ENCODE measurements at regions not wholly inside any gene's neighbourhood (a gene's known extent, or its start where the extent isn't known, plus 50 kb on each side); places are given as distances from the start of the nearest gene placed in this dataset.

GRCh38 chr2:236678307-236678975 is 108.8 kb downstream of the ACKR3 start:
- POLR2A ChIA-PET, result interaction anchor here (1.0 kb wide), 1 partner anchor 111 kb away, joined by 4 read pairs; no protein-coding TSS in a partner anchor
- Histone ChIP-seq H3K4me3 (ENCODE audit: low read depth, low read length) (no peak overlapping the region), H3K27me3 (ENCODE audit: control insufficient read depth, insufficient read depth, low read length) (peaks cover 7% of the 10 kb centered on the region), H3K36me3 (ENCODE audit: control insufficient read depth, insufficient read depth, low read length) (no peaks in the 10 kb centered on the region)
- no peak for DNase-seq (ENCODE audit: low read depth)
- no peak for TF ChIP-seq CTCF (IDR thresholded peaks at IDR 0.05; ENCODE audit: insufficient read depth, low read depth, low read length)
- CTCF ChIA-PET, result interaction anchor here (1.5 kb wide), 1 partner anchor 349 kb away, joined by 3 read pairs; no protein-coding TSS in a partner anchor

- POLR2A ChIA-PET, result interaction anchor here (0.8 to 1.0 kb wide), 2 partner anchors 111 to 113 kb away, joined by 3 to 4 read pairs; partner anchors contain the start of gene ACKR3
- peaks cover 7% of the 10 kb centered on the region for H3K27me3 ChIP-seq (ENCODE audit: control insufficient read depth, insufficient read depth, low read length)
- peak; percentile 88 for DNase-seq (ENCODE audit: low read depth)
- no peak for TF ChIP-seq CTCF (IDR thresholded peaks at IDR 0.05; ENCODE audit: insufficient read depth, low read depth, low read length)
- CTCF ChIA-PET, result interaction anchor here (0.5 to 0.6 kb wide), 2 partner anchors 109 to 398 kb away, joined by 3 read pairs; no protein-coding TSS in a partner anchor
- H3K36me3 ChIP-seq (ENCODE audit: control insufficient read depth, insufficient read depth, low read length), result no peaks in the 10 kb centered on the region
- no peak overlapping the region for H3K4me3 ChIP-seq (ENCODE audit: low read depth, low read length)
These were observed 110.5 kb downstream of the ACKR3 start for GRCh38 chr2:236679884-236680860.

- Histone ChIP-seq H3K36me3 (ENCODE audit: control insufficient read depth, insufficient read depth, low read length) (no peaks in the 10 kb centered on the region), H3K4me3 (ENCODE audit: low read depth, low read length) (no peak overlapping the region), H3K27me3 (ENCODE audit: control insufficient read depth, insufficient read depth, low read length) (peaks cover 2% of the 10 kb centered on the region)
- POLR2A ChIA-PET, result interaction anchor here (0.9 kb wide), 1 partner anchor 91 kb away, joined by 5 read pairs; no protein-coding TSS in a partner anchor
- DNase-seq (ENCODE audit: low read depth), result no peak
- CTCF ChIA-PET, result no interaction called here
- TF ChIP-seq CTCF (IDR thresholded peaks at IDR 0.05; ENCODE audit: insufficient read depth, low read depth, low read length), result no peak
These were observed 113.2 kb downstream of the ACKR3 start for GRCh38 chr2:236682651-236683422.

GRCh38 chr2:236684504-236685256 is 115.1 kb downstream of the ACKR3 start:
- TF ChIP-seq CTCF (IDR thresholded peaks at IDR 0.05; ENCODE audit: insufficient read depth, low read depth, low read length), result no peak
- no peak overlapping the region for H3K4me3 ChIP-seq (ENCODE audit: low read depth, low read length)
- ChIA-PET CTCF (interaction anchor here (0.7 kb wide), 1 partner anchor 9 kb away, joined by 3 read pairs; no protein-coding TSS in a partner anchor), POLR2A (no interaction called here)
- H3K27me3 ChIP-seq (ENCODE audit: control insufficient read depth, insufficient read depth, low read length), result peaks cover 4% of the 10 kb centered on the region
- H3K36me3 ChIP-seq (ENCODE audit: control insufficient read depth, insufficient read depth, low read length), result no peaks in the 10 kb centered on the region
- DNase-seq (ENCODE audit: low read depth), result no peak
